Uterus (tissue), 3 donors: ENCODE measurements at regions not wholly inside any gene's neighbourhood (a gene's known extent, or its start where the extent isn't known, plus 50 kb on each side); places are given as distances from the start of the nearest gene placed in this dataset.
"Not testable (repeated sequence)": the region's sequence is repeated elsewhere in the genome, so short reads cannot be mapped to it uniquely, and the experiment has no call there.

Source experiments
- DNase-seq, 2 donors: peaks; one replicate each; pipeline ENCODE4 v3.0.0-alpha.2; 2019 to 2020
- H3K27ac ChIP-seq, 2 donors: fragments of 200-600 bp; sonication (generic); 1 replicate in 1 of 2; 2 replicates in 1 of 2; pipeline ENCODE4 v1.5.1; 2016 to 2018
- H3K27me3 ChIP-seq, 2 donors: fragments of 200-600 bp; sonication (generic); one replicate each; pipeline ENCODE4 v1.5.1; 2018 to 2019; ENCODE audit warnings: control low read depth in 1 of 2
- H3K36me3 ChIP-seq, 2 donors: fragments of 200-600 bp; sonication (generic); one replicate each; pipeline ENCODE4 v1.5.1; 2019; ENCODE audit warnings: control low read depth in 1 of 2
- H3K4me1 ChIP-seq, 2 donors: fragments of 200-600 bp; sonication (generic); one replicate each; pipeline ENCODE4 v1.5.1; 2018 to 2019; ENCODE audit warnings: control low read depth in 1 of 2
- H3K4me3 ChIP-seq, 2 donors: fragments of 200-600 bp; sonication (generic); 1 replicate in 1 of 2; 2 replicates in 1 of 2; pipeline ENCODE4 v1.5.1; 2018 to 2019; ENCODE audit warnings: mild to moderate bottlenecking in 1 of 2
- H3K9me3 ChIP-seq, 2 donors: fragments of 200-600 bp; sonication (generic); one replicate each; pipeline ENCODE4 v1.5.1; 2019; ENCODE audit warnings: control low read depth in 1 of 2
- CTCF ChIP-seq, 4 experiments: fragments of 200-600 bp in 2 of 4; fragments of 450-650 bp in 2 of 4; sonication (generic) in 2 of 4; IDR thresholded peaks; one replicate each; pipeline ENCODE4 v1.5.1; 2016 to 2019; ENCODE audit warnings: antibody characterized with exemption in 4 of 4, mild to moderate bottlenecking in 2 of 4, moderate library complexity in 1 of 4
- POLR2A ChIP-seq, 2 donors: fragments of 450-650 bp; IDR thresholded peaks; one replicate each; pipeline ENCODE4 v1.6.1; 2016; ENCODE audit warnings: antibody characterized with exemption in 2 of 2, mild to moderate bottlenecking in 1 of 2, moderate library complexity in 1 of 2
- intact Hi-C: fragments of 100-400 bp; cut with DNase I; formaldehyde crosslinking; loops from one replicate; pipeline ENCODE4 v1.15.1; 2023; ENCODE audit warnings: low total_unique reads
- donor health status: DM: yes; HTN: yes; CAD: no.

- Histone ChIP-seq H3K27me3 (no peaks in the 10 kb centered on the region), H3K4me3 (no peak overlapping the region), H3K4me1 (no peaks in the 10 kb centered on the region), H3K9me3 (no peaks in the 10 kb centered on the region), H3K27ac (no peak overlapping the region), H3K36me3 (no peaks in the 10 kb centered on the region)
- intact Hi-C loops, result no loop called here
- no peak for DNase-seq
- no peak for TF ChIP-seq CTCF (IDR thresholded peaks at IDR 0.05)
- no peak for TF ChIP-seq POLR2A (IDR thresholded peaks at IDR 0.05)
Observed at GRCh38 chr18:67455890-67456501, 60.5 kb downstream of the DSEL start.

GRCh38 chr18:67453901-67454300, 62.6 kb downstream of the DSEL start:
- Histone ChIP-seq H3K4me3 (no peak overlapping the region), H3K4me1 (no peaks in the 10 kb centered on the region), H3K27me3 (no peaks in the 10 kb centered on the region), H3K9me3 (no peaks in the 10 kb centered on the region), H3K36me3 (no peaks in the 10 kb centered on the region), H3K27ac (no peak overlapping the region)
- TF ChIP-seq CTCF (IDR thresholded peaks at IDR 0.05) (no peak), POLR2A (IDR thresholded peaks at IDR 0.05) (no peak)
- no peak for DNase-seq
- intact Hi-C loops, result no loop called here

GRCh38 chr18:67451960-67452359, 64.6 kb downstream of the DSEL start:
- intact Hi-C loops, result no loop called here
- H3K36me3 ChIP-seq, result no peaks in the 10 kb centered on the region
- no peak for TF ChIP-seq CTCF (IDR thresholded peaks at IDR 0.05)
- no peak for TF ChIP-seq POLR2A (IDR thresholded peaks at IDR 0.05)

GRCh38 chr18:67451101-67451500, 65.4 kb downstream of the DSEL start:
- H3K36me3 ChIP-seq, H3K27ac ChIP-seq, H3K9me3 ChIP-seq, H3K4me1 ChIP-seq, H3K4me3 ChIP-seq, H3K27me3 ChIP-seq, DNase-seq, intact Hi-C loops: not testable (repeated sequence)

More at GRCh38 chr18:67451960-67452359, 64.6 kb downstream of the DSEL start:
- Histone ChIP-seq H3K4me1 (no peaks in the 10 kb centered on the region), H3K4me3 (no peak overlapping the region), H3K27me3 (no peaks in the 10 kb centered on the region), H3K9me3 (no peaks in the 10 kb centered on the region), H3K27ac (no peak overlapping the region)
- no peak for DNase-seq

GRCh38 chr18:67433971-67434370, 82.5 kb downstream of the DSEL start:
- TF ChIP-seq POLR2A (IDR thresholded peaks at IDR 0.05) (no peak), CTCF (IDR thresholded peaks at IDR 0.05) (no peak)
- no peak for DNase-seq
- H3K4me3 ChIP-seq, result no peak overlapping the region
- no peaks in the 10 kb centered on the region for H3K27me3 ChIP-seq
- H3K36me3 ChIP-seq, result no peaks in the 10 kb centered on the region
- intact Hi-C loops, result no loop called here
- H3K4me1 ChIP-seq, result no peaks in the 10 kb centered on the region
- no peaks in the 10 kb centered on the region for H3K9me3 ChIP-seq
- no peak overlapping the region for H3K27ac ChIP-seq

- no peak overlapping the region for H3K27ac ChIP-seq
- H3K4me1 ChIP-seq, result no peaks in the 10 kb centered on the region
- TF ChIP-seq POLR2A (IDR thresholded peaks at IDR 0.05) (no peak), CTCF (IDR thresholded peaks at IDR 0.05) (no peak)
- H3K9me3 ChIP-seq, result no peaks in the 10 kb centered on the region
- no peak for DNase-seq
- no peak overlapping the region for H3K4me3 ChIP-seq
- H3K36me3 ChIP-seq, result no peaks in the 10 kb centered on the region
- intact Hi-C loops, result no loop called here
- H3K27me3 ChIP-seq, result no peaks in the 10 kb centered on the region
Observed at GRCh38 chr18:67432806-67433205, 83.7 kb downstream of the DSEL start.
